GM18498 (cell line): ENCODE measurements at regions not wholly inside any gene's neighbourhood (a gene's known extent, or its start where the extent isn't known, plus 50 kb on each side); places are given as distances from the start of the nearest gene placed in this dataset.
"Not testable (repeated sequence)": the region's sequence is repeated elsewhere in the genome, so short reads cannot be mapped to it uniquely, and the experiment has no call there.

Experiments
- ATAC-seq: cut with Tn5 transposase; IDR thresholded peaks from one replicate; pipeline ENCODE4 v1.9.1; 2021; ENCODE audit warnings: mild to moderate bottlenecking, moderate library complexity; ENCODE audit not compliant: unreplicated experiment

DNA sequence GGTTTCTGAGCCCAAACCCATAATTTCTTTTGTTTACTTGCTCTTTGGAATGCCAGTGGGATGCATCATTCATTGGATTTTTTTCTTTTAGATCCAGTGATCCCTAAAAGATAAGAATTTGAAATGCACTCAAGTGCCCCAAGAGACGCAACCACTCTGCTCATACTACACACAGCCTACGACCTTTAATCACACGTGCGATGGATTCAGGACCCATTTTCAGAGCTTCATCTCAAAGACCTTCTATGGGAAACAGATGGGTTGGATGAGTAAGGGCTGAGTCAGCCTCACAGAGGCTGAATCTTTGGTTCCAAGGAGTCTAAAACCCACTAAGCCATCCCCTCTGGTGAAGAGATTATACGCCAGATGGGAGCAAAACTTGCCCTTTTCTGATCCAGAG is 265.5 kb upstream of the EXOC2 start:
- ATAC-seq, result no peak

DNA sequence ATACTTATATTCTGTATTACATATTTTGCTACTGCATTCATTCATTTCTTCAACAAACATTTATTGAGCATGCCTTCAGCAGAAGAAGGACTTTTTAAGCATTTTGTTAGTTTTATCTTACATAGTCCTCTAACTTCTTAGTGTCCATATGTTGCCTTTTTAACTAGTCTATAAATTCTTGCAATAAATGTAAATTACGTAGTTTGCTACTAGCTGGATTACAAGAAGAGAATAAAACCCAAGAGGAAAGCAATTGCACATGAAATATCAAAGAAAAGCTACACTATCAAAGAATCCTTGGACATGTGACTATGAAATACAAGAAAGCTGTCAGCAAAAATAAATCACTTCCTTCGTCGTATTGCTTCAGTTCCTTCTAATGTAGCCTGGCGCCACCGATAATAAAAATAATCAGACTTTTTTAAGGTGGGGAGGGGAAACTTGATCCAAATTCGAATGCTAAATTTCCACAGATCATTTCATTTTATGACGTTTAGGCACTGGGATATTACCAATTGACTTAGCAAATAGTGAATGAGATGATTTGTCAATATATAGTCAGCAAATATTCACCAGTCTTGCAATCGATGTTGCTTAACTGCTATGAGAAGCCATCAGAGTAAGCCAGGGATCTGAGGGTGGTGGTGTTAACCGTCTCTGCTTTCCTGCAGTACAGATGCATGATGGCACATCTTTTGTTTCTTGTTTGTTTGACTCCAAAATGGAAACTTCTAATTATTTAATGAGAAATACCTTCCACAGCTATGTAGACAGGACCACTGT is 258.7 kb upstream of the EXOC2 start:
- no peak for ATAC-seq

DNA sequence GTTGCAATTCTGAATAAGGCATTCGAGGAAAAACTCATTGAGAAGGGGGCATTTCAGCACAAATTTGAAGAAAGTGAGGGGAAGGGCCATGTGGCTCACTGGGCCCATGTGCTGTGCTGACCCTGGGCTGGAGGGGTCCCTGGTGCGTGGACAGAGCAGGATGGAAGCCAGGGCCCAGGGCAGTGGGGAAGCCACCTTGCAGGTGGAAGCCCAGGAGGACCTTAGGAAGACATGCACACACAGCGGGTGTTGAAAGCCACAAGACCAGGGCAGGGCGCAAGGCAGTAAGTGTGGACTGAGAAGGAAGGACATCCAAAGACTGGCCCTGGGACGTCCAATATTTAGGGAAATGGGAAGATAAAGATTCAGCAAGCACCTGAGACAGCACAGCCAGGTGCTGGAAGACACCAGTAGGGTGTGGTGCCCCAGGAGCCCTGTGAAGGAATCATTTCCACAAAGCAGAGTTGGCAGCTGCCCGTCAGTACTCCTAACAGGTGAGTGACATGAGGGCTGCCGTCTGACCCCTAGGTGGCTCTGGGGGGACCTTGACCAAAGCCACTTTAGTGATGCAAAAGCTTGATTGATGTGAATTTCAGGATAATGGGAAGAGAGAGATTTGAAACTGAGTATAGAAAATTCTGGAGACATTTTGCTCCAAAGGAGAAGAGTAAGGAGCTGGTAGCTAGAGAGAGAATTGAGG is 254.4 kb upstream of the EXOC2 start:
- ATAC-seq, result no peak

DNA sequence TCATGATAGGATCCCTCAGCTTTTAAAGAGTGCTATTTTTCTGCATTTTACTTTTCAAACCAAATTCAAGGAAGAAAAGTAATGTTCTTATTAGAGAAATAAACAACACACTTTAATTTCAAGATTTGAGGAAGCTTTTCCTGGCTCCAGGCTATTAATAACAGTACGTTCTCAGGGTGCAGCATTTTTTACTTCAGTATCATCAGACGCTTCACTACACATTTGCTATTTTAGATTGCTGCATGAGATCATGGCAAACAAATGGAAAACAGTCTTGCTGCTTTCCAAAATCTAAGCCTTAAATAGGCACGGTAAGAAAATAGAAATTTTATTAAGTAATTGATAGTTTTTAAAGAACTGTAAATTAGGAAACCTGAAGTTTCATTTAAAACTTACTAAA is 253.6 kb upstream of the EXOC2 start:
- ATAC-seq, result no peak

DNA sequence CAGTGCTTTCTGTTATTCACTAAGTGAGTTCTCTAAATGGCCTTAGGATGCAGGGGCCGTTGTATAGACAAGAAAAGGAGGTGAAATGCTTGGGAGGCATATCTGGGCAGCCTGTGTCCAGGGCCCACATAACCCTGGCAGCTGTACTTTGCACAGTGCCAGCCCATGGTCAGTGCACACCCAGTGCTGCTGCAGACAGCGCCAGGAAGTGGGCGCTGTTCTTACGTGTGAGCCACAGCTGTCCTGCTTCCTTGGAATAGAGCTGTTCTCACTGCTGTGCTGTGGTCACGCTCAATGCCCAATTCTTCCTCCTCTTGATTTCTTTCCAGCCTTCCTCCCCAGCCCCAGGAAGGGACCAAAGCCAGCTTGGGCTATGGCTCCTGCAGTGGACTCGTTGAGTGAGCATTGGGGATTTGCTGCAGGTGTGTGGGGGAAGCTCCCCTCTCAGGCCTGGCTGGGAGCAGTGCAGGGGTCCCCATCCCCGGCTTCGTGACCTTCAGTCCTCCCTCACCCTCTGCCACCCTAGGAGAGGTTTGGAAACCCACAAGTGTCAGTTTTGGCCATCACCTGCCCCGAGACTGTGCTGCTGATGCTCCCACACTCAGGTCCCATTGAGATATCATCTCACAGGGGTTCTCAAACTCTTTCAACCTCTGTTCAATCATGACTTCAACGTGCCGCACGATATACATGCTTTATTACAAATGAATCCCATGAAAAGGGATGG is 246.8 kb upstream of the EXOC2 start:
- no peak for ATAC-seq

DNA sequence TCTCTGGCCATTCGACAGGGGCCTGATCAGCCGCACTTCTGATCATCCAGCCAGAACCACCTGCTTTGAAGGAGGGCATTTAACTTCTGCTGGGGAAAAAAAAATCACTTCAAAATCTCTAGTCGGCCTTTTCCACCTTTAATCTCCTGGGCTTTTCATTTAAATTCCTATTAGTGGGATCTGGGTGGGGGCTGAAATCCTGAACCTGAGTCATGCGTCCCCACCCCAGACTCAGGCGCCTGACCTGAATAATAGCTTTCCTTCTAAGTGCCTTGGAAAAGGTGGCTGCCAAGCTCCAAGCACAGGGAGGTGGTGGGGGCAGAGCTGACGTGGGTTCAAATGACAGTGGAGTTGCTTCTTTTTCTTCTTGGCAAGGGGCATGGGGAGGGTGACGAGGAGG is 246.0 kb upstream of the EXOC2 start:
- no peak for ATAC-seq

DNA sequence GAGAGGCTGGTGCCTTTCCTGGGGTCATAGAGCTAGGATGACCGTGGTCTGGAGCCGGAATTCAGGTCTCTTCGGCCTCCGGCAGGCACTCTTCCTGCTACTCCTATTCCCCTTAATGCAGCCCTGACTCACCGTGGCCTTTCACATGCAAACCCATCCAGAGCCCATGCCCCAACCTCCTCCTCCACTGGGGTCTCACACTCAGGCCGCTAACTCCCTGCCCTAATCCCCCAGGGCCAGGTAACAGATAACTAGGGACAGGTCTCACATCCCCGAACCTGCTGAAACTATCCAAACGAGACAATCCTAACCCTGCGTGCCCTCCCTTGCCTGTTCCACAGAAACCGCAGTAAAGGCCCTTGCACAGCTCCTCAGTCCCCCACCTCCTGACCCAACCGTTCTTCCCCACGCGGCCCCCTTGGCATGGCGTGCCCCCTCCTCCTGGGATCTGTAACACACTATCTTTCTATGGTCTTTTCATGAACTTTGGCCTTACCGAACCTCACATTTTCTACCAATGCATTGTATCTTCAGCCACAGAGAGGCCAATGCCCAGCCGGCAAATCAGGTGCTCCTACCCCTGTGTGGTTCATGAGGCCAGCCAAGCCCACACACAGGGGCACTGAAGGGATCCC is 245.4 kb upstream of the EXOC2 start:
- no peak for ATAC-seq

DNA sequence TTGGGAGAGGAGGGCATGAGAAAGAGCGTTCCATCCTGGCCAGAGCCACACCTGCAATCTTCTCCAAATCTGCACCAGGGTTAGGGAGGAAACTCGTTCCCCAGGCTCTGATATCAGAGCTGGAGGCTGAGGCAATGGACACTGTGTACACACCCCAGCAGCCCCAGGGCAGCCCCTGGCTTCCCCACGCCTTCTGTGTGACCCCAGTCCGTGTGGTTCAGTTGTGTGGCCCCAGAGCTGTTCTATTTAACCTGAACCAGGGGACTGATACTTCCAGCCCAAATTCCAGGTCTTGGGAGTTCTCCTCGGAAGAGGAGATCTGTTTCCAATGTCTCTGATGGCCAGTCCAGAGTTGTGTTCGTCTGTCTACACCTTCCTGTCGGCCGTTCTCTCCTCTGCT is 242.6 kb upstream of the EXOC2 start:
- no peak for ATAC-seq

DNA sequence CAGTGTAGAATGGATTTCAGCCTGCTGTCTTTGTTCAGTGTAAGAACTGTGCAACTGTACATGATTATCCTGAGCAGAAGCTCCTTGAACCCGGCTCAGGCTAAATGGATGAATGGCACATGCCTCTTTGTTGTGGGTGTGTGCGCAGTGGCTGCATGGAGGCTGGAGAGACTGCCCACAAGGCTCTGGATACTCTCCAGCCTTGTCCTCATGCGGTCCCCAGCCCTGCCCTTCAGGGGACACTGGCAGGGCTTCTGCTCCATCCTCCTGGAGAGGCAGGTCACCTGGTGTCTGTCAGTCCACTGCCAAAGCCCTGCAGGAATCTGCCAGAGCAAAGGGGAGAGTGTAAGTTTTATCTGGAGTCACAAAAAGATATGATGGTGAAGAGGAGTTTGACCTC is 241.7 kb upstream of the EXOC2 start:
- ATAC-seq, result no peak

DNA sequence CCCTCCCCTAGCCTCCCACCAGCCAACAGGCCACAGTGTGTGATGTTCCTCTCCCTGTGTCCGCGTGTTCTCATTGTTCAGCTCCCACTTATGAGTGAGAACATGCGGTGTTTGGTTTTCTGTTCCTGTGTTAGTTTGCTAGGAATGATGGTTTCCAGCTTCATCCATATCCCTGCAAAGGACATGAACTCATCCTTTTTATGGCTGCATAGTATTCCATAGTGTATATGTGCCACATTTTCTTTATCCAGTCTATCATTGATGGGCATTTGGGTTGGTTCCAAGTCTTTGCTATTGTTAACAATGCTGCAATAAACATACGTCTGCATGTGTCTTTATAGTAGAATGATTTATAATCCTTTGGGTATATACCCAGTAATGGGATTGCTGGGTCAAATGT is 239.0 kb upstream of the EXOC2 start:
- ATAC-seq, result not testable (repeated sequence)

DNA sequence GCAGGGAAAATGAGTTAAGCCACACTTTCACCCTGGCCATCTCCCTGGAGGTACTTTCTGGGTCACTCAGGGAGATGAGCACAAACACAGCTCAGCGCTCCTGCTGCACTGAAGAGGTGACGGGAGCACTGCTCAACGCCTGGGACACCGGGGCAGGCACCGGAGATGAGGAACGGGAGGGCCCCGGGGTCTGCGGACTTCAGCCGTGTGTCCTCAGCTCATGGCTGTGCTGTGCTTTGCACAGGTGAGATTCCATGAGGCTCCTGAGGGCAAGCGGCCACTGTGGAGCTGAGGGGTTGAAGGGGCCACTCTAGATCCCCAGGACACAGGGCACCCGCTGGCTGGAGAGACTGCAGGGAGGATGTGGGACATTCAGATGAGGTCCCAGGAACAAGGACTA is 234.2 kb upstream of the EXOC2 start:
- ATAC-seq, result no peak

DNA sequence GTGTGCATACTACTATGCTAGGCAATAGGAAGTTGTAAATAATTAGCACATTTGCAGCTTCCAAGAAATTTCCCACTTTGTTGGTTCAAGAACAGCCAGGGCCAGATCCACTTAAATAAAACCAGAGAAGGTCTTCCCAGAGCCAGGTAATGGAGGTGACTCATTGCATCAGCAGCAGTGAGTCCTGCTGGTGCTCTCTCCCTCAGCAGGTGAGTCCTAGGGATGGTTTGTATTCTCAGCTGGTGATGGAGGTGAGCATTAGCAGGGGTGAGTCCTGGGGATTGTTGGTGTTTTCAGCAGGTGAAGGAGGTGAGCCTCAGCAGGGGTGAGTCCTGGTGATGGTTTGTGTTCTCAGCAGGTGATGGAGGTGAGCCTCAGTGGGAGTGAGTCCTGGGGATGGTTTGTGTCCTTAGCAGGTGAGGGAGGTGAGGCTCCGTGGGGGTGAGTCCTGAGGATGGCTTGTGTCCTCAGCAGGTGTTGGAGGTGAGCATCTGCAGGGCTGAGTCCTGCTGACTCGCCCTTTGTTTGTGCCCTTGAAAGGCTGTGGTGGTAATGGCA is 232.8 kb upstream of the EXOC2 start:
- ATAC-seq, result no peak

DNA sequence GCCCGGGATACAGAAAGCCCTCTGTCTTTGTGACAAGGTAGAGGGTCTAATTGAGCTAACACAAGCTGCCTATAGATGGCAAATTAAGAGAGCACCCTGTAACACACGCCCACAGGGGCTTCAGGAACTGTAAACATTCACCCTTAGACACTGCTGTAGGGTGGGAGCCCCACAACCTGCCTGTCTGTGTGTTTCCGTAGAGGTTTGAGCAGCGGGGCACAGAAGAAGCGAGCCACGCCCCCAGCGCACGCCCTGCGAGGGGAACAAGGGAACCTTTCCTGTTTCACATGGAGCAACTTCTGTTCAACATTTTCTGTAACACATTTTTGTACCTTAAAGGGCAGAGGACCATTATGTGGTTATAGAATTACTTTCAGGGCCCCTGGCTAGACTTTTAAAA is 231.7 kb upstream of the EXOC2 start:
- no peak for ATAC-seq

DNA sequence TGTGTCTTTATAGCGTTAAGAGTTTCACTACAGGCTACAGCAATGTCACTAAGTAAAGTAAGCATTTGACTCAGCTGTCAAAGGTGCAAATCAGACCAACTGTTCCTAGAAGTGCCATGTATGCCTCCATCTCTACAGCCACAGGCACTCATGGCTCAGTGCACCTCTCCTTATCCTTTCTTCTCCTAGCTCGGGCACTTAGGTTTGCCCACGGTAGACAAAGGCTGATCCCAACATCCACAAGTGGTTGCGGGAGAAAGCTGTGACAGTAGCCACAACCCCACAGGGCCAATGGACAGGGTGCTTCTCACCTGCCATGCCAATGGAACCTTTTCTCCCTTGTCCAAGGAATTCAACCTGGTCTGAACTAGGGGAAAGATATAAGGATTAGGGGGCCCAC is 228.5 kb upstream of the EXOC2 start:
- ATAC-seq, result no peak

DNA sequence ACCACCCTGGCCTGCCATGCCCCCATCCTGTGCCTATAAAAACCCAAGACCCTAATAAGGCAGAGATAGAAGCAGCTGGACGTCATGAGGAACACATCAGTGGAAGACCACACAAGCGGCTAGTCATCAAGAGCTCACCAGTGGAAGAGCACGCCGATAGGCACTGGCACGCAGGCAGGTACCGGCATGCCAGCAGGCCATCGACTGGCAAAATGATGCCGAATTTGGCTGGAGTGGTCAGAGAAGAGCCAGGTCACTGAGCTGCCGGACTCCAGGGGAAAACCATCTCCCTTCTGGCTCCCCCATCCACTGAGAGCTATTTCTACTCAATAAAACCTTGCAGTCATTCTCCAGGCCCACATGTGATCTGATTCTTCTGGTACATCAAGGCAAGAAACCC is 227.6 kb upstream of the EXOC2 start:
- no peak for ATAC-seq

DNA sequence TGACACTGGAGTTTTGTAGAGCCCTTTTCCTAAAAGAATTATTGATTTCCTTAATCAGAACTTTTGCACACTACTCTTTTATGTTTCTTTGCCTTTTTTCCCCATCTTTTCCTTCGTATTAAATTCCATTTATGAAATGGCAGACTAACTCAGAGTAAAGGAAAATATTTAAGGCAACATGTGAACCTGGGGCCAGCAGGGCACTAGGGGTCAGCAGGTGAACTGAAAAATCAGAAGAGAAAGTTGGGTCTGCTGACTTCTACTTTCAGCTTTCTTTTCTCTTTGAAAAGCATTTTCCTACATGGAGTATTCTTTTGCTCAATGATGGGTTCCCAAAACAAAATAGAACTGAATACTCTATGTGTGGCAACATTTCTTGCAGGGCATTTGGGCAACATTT is 226.6 kb upstream of the EXOC2 start:
- ATAC-seq, result no peak

DNA sequence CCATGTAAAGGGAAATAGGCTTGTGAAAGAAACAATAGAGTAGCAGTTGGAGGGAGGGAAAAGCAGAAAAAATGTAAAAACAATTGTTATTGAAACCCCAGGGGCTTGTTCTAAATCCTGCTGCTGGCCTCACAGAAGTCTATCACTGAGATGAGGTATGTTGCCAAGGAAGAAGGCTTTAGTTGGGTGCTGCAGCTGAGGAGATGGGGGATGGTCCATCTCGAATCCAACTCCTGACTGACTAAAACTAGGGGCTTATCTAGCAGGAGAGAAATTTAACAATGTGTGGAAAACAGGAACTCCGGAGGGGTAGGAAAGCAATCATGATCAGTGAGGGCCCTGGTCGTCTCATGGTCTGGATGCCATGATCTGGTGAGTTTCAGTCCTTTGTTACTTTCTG is 225.0 kb upstream of the EXOC2 start:
- no peak for ATAC-seq

DNA sequence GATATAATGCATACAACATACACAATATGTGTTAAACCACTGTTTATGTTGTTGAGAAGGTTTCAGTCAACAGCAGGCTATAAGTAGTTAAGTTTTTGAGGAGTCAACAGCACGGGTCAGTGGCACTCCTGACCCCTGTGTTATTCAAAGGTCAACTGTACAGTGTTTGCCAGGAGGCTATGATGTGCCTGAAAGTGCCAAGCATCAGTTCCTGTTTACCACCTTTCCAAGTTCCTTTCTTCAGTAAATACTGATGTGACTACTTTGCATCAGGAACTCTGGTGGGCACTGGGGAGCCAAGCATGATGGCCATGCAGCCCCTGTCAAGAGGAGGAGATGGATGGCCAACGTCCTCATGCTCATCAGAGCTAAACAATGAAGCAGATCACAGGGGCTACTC is 224.4 kb upstream of the EXOC2 start:
- no peak for ATAC-seq

DNA sequence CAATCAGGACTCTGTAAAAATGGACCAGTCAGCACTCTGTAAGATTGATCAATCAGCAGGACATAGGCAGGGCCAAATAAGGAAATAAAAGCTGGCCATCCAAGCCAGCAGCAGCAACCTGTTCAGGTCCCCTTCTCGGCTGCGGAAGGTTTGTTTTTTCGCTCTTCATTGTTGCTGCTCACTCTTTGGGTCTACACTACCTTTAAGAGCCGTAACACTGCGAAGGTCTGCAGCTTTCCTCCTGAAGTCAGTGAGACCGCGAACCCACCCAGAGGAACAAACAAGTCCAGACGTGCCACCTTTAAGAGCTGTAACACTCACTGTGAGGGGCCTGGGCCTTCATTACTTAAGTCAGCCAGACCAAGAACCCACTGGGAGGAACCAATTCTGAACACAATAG is 223.2 kb upstream of the EXOC2 start:
- ATAC-seq, result no peak

DNA sequence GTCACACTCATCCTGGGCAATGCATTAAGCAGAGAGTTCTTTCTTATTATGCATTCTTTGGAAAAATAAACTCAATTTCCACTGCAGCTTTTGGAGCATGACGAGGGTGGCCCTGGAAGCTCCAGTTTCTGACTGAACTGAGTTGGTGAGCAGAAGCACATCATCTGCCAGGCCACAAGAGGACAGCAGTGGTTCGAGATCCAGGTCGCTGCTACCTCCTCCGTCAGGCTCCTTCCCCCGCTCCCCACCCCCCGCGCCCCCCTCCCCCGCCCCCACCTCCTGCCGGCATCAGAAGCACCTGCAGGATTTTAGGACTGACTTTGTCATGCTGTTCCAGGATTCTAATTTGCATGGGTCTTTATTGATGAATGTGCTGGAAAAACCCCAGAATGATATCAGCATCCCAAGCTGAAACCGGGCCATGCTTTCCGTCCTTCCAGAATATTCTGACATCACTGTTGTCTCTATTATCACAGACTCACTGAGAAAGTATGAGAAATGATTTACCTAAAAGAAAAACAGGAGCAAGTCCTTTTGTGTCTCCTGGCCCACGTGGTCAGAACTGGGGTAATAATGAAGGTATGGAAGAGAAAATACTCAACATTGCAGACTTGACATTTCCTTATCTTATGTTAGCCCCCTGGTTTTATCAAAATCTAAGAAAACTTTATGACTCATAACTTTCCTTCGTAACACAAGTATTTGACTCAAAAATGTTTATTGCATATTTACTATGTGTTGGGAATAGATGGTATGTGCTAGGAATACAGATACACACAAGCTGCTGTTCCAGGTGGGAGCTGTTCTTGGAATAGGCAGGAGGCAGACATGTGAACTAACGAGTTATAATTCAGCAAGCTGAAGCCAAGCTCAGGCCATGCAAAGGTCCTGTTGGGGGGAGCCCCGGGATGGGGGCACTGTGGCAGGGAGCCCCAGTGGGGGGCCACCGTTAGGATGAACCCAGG is 220.2 kb upstream of the EXOC2 start:
- ATAC-seq, result no peak
